ENCODE measurements at regions not wholly inside any gene's neighbourhood (a gene's known extent, or its start where the extent isn't known, plus 50 kb on each side); places are given as distances from the start of the nearest gene placed in this dataset.

DNA sequence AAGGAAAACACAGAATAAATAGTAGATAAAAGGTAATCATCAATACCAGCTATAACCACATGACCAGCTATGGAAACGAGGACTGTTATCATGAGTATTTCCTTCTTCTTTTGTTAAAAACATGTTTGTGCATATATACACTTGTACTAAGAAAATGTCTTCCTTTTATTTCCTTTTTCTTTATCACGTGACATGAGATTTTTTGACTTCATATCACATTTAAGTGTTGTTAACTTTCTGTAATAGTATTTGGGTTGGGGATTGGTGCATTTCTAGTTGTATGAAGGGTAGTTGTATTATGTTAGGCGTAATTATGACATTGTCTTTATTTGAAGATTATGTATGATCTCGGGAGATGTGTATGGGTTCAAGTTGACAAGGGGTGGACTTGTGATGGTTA is 278.5 kb upstream of the ZNF385D start:
- TF ChIP-seq ZBTB7A (tag by site-specific recombination; IDR thresholded peaks at IDR 0.05; ENCODE audit: low read depth) (no peak), ZFP3 (tag by site-specific recombination; IDR thresholded peaks at IDR 0.05; ENCODE audit: low read depth) (no peak), ZNF777 (tag by site-specific recombination; IDR thresholded peaks at IDR 0.05; ENCODE audit: borderline replicate concordance) (no peak), OVOL3 (tag by site-specific recombination; IDR thresholded peaks at IDR 0.05) (no peak)
- TF ChIP-seq, protein P1, sequence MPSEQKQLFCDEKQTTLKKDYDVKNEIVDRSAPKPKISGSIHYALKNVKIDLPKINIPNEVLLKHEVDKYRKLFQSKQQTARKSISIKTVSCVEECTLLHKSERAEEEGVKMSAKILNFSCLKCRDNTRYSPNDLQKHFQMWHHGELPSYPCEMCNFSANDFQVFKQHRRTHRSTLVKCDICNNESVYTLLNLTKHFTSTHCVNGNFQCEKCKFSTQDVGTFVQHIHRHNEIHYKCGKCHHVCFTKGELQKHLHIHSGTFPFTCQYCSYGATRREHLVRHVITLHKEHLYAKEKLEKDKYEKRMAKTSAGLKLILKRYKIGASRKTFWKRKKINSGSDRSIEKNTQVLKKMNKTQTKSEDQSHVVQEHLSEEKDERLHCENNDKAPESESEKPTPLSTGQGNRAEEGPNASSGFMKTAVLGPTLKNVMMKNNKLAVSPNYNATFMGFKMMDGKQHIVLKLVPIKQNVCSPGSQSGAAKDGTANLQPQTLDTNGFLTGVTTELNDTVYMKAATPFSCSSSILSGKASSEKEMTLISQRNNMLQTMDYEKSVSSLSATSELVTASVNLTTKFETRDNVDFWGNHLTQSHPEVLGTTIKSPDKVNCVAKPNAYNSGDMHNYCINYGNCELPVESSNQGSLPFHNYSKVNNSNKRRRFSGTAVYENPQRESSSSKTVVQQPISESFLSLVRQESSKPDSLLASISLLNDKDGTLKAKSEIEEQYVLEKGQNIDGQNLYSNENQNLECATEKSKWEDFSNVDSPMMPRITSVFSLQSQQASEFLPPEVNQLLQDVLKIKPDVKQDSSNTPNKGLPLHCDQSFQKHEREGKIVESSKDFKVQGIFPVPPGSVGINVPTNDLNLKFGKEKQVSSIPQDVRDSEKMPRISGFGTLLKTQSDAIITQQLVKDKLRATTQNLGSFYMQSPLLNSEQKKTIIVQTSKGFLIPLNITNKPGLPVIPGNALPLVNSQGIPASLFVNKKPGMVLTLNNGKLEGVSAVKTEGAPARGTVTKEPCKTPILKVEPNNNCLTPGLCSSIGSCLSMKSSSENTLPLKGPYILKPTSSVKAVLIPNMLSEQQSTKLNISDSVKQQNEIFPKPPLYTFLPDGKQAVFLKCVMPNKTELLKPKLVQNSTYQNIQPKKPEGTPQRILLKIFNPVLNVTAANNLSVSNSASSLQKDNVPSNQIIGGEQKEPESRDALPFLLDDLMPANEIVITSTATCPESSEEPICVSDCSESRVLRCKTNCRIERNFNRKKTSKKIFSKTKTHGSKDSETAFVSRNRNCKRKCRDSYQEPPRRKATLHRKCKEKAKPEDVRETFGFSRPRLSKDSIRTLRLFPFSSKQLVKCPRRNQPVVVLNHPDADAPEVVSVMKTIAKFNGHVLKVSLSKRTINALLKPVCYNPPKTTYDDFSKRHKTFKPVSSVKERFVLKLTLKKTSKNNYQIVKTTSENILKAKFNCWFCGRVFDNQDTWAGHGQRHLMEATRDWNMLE (tag by site-specific recombination; conservative IDR thresholded peaks at IDR 0.05; ENCODE audit: low read depth), result no peak
- TF ChIP-seq, protein P2, sequence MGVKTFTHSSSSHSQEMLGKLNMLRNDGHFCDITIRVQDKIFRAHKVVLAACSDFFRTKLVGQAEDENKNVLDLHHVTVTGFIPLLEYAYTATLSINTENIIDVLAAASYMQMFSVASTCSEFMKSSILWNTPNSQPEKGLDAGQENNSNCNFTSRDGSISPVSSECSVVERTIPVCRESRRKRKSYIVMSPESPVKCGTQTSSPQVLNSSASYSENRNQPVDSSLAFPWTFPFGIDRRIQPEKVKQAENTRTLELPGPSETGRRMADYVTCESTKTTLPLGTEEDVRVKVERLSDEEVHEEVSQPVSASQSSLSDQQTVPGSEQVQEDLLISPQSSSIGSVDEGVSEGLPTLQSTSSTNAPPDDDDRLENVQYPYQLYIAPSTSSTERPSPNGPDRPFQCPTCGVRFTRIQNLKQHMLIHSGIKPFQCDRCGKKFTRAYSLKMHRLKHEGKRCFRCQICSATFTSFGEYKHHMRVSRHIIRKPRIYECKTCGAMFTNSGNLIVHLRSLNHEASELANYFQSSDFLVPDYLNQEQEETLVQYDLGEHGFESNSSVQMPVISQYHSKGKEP (tag by site-specific recombination; IDR thresholded peaks at IDR 0.05), result no peak
- TF ChIP-seq, protein P3, sequence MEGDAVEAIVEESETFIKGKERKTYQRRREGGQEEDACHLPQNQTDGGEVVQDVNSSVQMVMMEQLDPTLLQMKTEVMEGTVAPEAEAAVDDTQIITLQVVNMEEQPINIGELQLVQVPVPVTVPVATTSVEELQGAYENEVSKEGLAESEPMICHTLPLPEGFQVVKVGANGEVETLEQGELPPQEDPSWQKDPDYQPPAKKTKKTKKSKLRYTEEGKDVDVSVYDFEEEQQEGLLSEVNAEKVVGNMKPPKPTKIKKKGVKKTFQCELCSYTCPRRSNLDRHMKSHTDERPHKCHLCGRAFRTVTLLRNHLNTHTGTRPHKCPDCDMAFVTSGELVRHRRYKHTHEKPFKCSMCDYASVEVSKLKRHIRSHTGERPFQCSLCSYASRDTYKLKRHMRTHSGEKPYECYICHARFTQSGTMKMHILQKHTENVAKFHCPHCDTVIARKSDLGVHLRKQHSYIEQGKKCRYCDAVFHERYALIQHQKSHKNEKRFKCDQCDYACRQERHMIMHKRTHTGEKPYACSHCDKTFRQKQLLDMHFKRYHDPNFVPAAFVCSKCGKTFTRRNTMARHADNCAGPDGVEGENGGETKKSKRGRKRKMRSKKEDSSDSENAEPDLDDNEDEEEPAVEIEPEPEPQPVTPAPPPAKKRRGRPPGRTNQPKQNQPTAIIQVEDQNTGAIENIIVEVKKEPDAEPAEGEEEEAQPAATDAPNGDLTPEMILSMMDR (tag by site-specific recombination; IDR thresholded peaks at IDR 0.05), result no peak
- TF ChIP-seq, protein P4, sequence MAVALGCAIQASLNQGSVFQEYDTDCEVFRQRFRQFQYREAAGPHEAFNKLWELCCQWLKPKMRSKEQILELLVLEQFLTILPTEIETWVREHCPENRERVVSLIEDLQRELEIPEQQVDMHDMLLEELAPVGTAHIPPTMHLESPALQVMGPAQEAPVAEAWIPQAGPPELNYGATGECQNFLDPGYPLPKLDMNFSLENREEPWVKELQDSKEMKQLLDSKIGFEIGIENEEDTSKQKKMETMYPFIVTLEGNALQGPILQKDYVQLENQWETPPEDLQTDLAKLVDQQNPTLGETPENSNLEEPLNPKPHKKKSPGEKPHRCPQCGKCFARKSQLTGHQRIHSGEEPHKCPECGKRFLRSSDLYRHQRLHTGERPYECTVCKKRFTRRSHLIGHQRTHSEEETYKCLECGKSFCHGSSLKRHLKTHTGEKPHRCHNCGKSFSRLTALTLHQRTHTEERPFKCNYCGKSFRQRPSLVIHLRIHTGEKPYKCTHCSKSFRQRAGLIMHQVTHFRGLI (tag by site-specific recombination; IDR thresholded peaks at IDR 0.05), result no peak
- TF ChIP-seq, protein P5, sequence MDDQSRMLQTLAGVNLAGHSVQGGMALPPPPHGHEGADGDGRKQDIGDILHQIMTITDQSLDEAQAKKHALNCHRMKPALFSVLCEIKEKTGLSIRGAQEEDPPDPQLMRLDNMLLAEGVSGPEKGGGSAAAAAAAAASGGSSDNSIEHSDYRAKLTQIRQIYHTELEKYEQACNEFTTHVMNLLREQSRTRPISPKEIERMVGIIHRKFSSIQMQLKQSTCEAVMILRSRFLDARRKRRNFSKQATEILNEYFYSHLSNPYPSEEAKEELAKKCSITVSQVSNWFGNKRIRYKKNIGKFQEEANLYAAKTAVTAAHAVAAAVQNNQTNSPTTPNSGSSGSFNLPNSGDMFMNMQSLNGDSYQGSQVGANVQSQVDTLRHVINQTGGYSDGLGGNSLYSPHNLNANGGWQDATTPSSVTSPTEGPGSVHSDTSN (CRISPR knock-in tag; IDR thresholded peaks at IDR 0.05), result no peak
- TF ChIP-seq, protein P6, sequence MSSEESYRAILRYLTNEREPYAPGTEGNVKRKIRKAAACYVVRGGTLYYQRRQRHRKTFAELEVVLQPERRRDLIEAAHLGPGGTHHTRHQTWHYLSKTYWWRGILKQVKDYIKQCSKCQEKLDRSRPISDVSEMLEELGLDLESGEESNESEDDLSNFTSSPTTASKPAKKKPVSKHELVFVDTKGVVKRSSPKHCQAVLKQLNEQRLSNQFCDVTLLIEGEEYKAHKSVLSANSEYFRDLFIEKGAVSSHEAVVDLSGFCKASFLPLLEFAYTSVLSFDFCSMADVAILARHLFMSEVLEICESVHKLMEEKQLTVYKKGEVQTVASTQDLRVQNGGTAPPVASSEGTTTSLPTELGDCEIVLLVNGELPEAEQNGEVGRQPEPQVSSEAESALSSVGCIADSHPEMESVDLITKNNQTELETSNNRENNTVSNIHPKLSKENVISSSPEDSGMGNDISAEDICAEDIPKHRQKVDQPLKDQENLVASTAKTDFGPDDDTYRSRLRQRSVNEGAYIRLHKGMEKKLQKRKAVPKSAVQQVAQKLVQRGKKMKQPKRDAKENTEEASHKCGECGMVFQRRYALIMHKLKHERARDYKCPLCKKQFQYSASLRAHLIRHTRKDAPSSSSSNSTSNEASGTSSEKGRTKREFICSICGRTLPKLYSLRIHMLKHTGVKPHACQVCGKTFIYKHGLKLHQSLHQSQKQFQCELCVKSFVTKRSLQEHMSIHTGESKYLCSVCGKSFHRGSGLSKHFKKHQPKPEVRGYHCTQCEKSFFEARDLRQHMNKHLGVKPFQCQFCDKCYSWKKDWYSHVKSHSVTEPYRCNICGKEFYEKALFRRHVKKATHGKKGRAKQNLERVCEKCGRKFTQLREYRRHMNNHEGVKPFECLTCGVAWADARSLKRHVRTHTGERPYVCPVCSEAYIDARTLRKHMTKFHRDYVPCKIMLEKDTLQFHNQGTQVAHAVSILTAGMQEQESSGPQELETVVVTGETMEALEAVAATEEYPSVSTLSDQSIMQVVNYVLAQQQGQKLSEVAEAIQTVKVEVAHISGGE (tag by site-specific recombination; conservative IDR thresholded peaks at IDR 0.05; ENCODE audit: low read depth), result no peak
- TF ChIP-seq, protein P7, sequence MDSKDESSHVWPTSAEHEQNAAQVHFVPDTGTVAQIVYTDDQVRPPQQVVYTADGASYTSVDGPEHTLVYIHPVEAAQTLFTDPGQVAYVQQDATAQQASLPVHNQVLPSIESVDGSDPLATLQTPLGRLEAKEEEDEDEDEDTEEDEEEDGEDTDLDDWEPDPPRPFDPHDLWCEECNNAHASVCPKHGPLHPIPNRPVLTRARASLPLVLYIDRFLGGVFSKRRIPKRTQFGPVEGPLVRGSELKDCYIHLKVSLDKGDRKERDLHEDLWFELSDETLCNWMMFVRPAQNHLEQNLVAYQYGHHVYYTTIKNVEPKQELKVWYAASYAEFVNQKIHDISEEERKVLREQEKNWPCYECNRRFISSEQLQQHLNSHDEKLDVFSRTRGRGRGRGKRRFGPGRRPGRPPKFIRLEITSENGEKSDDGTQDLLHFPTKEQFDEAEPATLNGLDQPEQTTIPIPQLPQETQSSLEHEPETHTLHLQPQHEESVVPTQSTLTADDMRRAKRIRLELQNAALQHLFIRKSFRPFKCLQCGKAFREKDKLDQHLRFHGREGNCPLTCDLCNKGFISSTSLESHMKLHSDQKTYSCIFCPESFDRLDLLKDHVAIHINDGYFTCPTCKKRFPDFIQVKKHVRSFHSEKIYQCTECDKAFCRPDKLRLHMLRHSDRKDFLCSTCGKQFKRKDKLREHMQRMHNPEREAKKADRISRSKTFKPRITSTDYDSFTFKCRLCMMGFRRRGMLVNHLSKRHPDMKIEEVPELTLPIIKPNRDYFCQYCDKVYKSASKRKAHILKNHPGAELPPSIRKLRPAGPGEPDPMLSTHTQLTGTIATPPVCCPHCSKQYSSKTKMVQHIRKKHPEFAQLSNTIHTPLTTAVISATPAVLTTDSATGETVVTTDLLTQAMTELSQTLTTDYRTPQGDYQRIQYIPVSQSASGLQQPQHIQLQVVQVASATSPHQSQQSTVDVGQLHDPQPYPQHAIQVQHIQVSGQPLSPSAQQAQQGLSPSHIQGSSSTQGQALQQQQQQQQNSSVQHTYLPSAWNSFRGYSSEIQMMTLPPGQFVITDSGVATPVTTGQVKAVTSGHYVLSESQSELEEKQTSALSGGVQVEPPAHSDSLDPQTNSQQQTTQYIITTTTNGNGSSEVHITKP (tag by site-specific recombination; IDR thresholded peaks at IDR 0.05), result no peak
- TF ChIP-seq, protein P8, sequence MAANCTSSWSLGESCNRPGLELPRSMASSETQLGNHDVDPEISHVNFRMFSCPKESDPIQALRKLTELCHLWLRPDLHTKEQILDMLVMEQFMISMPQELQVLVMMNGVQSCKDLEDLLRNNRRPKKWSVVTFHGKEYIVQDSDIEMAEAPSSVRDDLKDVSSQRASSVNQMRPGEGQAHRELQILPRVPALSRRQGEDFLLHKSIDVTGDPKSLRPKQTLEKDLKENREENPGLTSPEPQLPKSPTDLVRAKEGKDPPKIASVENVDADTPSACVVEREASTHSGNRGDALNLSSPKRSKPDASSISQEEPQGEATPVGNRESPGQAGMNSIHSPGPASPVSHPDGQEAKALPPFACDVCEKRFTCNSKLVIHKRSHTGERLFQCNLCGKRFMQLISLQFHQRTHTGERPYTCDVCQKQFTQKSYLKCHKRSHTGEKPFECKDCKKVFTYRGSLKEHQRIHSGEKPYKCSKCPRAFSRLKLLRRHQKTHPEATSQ (tag by site-specific recombination; IDR thresholded peaks at IDR 0.05), result no peak

Measured in HEK293 (cell line).